ENCODE measurements at regions not wholly inside any gene's neighbourhood (a gene's known extent, or its start where the extent isn't known, plus 50 kb on each side); places are given as distances from the start of the nearest gene placed in this dataset.

DNA sequence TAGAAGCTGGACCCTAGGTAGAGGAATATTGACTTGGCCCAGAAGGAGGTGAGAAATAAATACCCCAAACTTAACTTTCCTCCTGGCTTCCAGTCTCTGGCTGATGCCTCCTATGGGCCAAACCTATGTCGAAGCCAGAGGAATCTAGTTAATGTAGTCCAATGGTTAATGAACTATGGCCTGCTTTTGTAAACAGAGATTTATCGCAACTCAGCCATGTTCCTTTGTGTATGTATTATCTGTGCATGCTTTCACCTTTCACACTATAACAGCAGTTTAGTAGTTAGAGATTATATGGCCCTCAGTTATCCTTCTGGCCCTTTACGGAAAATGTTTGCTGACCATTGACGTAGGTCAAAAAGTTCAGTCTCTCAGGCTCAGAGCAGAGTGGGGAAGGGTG is 67.3 kb upstream of the BARD1 start:
- DNase-seq (ENCODE audit: low read depth), result no peak

DNA sequence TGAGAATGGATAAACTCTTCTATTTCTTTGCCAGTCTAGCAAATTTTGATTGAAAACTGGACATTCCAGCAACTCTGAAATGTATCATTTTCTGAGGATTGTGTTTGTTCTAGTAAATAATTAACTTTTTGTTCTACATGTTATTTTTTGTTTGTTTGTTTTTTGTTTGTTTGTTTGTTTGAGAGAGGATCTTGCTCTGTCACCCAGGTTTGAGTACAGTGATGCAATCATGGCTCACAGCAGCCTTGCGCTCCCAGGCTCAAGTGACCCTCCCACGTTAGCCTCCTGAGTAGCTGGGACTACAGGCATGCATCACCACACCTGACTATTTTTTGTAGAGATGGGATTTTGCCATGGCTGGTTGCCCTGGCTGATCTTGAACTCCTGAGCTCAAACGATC is 65.2 kb upstream of the BARD1 start:
- no peak for DNase-seq (ENCODE audit: low read depth)

DNA sequence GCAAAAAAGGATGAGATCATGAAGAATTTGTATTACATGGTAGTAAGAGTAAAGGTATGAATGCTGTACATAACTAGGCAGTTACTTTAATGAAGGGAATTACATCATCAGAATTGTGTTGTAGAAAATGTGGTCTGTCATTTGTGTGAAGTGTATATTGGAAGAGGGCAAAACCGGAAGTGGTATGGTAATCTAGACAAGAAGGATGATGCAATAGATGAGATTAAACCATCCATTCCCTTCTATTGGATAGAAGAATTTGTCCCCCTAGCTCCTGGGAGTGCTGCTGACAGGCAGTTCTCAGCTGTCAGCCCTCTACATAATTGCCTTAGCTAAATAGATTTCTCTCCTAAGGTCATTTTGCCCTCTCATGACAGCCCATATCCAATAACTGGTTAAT is 55.9 kb upstream of the BARD1 start:
- DNase-seq (ENCODE audit: low read depth), result peak; percentile 1

All from LHCN-M2 (cell line).